ENCODE measurements at regions not wholly inside any gene's neighbourhood (a gene's known extent, or its start where the extent isn't known, plus 50 kb on each side); places are given as distances from the start of the nearest gene placed in this dataset.
A peak's percentile ranks its signal among the peaks of the same experiment; 100 is the strongest.

GRCh38 chr6:220721-221475, 71.4 kb upstream of the DUSP22 start:
- no peaks in the 10 kb centered on the region for H3K27me3 ChIP-seq (replicated peaks in 2 of 5; ENCODE audit: control insufficient read depth in 4 of 5, insufficient read depth in 5 of 5, low read length in 4 of 5)
- no peak overlapping the region for H3K27ac ChIP-seq (ENCODE audit: insufficient read depth in 1 of 2, low read depth in 1 of 2, low read length in 2 of 2, poor library complexity in 1 of 2, severe bottlenecking in 2 of 2)
- ChIA-PET CTCF (interaction anchor here (0.9 to 1.0 kb wide), 2 partner anchors 19 to 131 kb away, joined by 3 to 4 read pairs; no protein-coding TSS in a partner anchor), POLR2A (no interaction called here)
- DNase-seq: no peak
- peaks cover 2 to 67% (median 37%) of the 10 kb centered on the region in 4 experiments for H3K4me1 ChIP-seq (ENCODE audit: control extremely low read depth in 1 of 4, control insufficient read depth in 4 of 4, insufficient read depth in 4 of 4, low read length in 3 of 4)
- H3K4me3 ChIP-seq (ENCODE audit: control insufficient read depth in 1 of 7, extremely low read depth in 1 of 7, insufficient read depth in 4 of 7, low read depth in 2 of 7, low read length in 6 of 7): no peak overlapping the region
- no peaks in the 10 kb centered on the region for H3K9me3 ChIP-seq (ENCODE audit: control extremely low read depth in 1 of 5, control insufficient read depth in 4 of 5, insufficient read depth in 2 of 5, low read depth in 1 of 5, low read length in 4 of 5)
- no peaks in the 10 kb centered on the region for H3K36me3 ChIP-seq (ENCODE audit: control insufficient read depth in 4 of 4, insufficient read depth in 4 of 4, low read length in 3 of 4)
- WGBS (ENCODE audit: insufficient coverage): 93% methylated on average over 8 of the region's 16 CpGs

- Histone ChIP-seq H3K27ac (ENCODE audit: insufficient read depth in 1 of 2, low read depth in 1 of 2, low read length in 2 of 2, poor library complexity in 1 of 2, severe bottlenecking in 2 of 2) (no peak overlapping the region), H3K27me3 (replicated peaks in 2 of 5; ENCODE audit: control insufficient read depth in 4 of 5, insufficient read depth in 5 of 5, low read length in 4 of 5) (no peaks in the 10 kb centered on the region), H3K36me3 (ENCODE audit: control insufficient read depth in 4 of 4, insufficient read depth in 4 of 4, low read length in 3 of 4) (no peaks in the 10 kb centered on the region), H3K9me3 (ENCODE audit: control extremely low read depth in 1 of 5, control insufficient read depth in 4 of 5, insufficient read depth in 2 of 5, low read depth in 1 of 5, low read length in 4 of 5) (no peaks in the 10 kb centered on the region), H3K4me1 (ENCODE audit: control extremely low read depth in 1 of 4, control insufficient read depth in 4 of 4, insufficient read depth in 4 of 4, low read length in 3 of 4) (peaks cover 2 to 73% (median 39%) of the 10 kb centered on the region in 4 experiments), H3K4me3 (ENCODE audit: control insufficient read depth in 1 of 7, extremely low read depth in 1 of 7, insufficient read depth in 4 of 7, low read depth in 2 of 7, low read length in 6 of 7) (no peak overlapping the region)
- ChIA-PET CTCF (interaction anchor here (0.8 to 1.2 kb wide), 4 partner anchors 13 to 131 kb away, joined by 3 to 4 read pairs (median 3); no protein-coding TSS in a partner anchor), POLR2A (no interaction called here)
- no peak for DNase-seq
- 91% methylated on average over 12 of the region's 14 CpGs for WGBS (ENCODE audit: insufficient coverage)
Measured at GRCh38 chr6:221531-222349, 70.5 kb upstream of the DUSP22 start.

- WGBS (ENCODE audit: insufficient coverage): 90% methylated on average over 2 of the region's 5 CpGs
- no peaks in the 10 kb centered on the region for H3K36me3 ChIP-seq (ENCODE audit: control insufficient read depth in 4 of 4, insufficient read depth in 4 of 4, low read length in 3 of 4)
- ChIA-PET CTCF (interaction anchor here (0.8 to 1.2 kb wide), 2 partner anchors 12 to 33 kb away, joined by 3 read pairs; no protein-coding TSS in a partner anchor), POLR2A (no interaction called here)
- peaks cover 2 to 73% (median 39%) of the 10 kb centered on the region in 4 experiments for H3K4me1 ChIP-seq (ENCODE audit: control extremely low read depth in 1 of 4, control insufficient read depth in 4 of 4, insufficient read depth in 4 of 4, low read length in 3 of 4)
- H3K4me3 ChIP-seq (ENCODE audit: control insufficient read depth in 1 of 7, extremely low read depth in 1 of 7, insufficient read depth in 4 of 7, low read depth in 2 of 7, low read length in 6 of 7): no peak overlapping the region
- H3K9me3 ChIP-seq (ENCODE audit: control extremely low read depth in 1 of 5, control insufficient read depth in 4 of 5, insufficient read depth in 2 of 5, low read depth in 1 of 5, low read length in 4 of 5): peaks cover 0 to 3% (median 2%) of the 10 kb centered on the region in 5 experiments
- H3K27me3 ChIP-seq (replicated peaks in 2 of 5; ENCODE audit: control insufficient read depth in 4 of 5, insufficient read depth in 5 of 5, low read length in 4 of 5): no peaks in the 10 kb centered on the region
- H3K27ac ChIP-seq (ENCODE audit: insufficient read depth in 1 of 2, low read depth in 1 of 2, low read length in 2 of 2, poor library complexity in 1 of 2, severe bottlenecking in 2 of 2): no peak overlapping the region
- DNase-seq: no peak
Measured at GRCh38 chr6:222468-222867, 69.8 kb upstream of the DUSP22 start.

GRCh38 chr6:223136-223535, 69.2 kb upstream of the DUSP22 start:
- Histone ChIP-seq H3K36me3 (ENCODE audit: control insufficient read depth in 4 of 4, insufficient read depth in 4 of 4, low read length in 3 of 4) (no peaks in the 10 kb centered on the region), H3K4me1 (ENCODE audit: control extremely low read depth in 1 of 4, control insufficient read depth in 4 of 4, insufficient read depth in 4 of 4, low read length in 3 of 4) (peaks cover 2 to 69% (median 39%) of the 10 kb centered on the region in 4 experiments), H3K9me3 (ENCODE audit: control extremely low read depth in 1 of 5, control insufficient read depth in 4 of 5, insufficient read depth in 2 of 5, low read depth in 1 of 5, low read length in 4 of 5) (peaks cover 0 to 3% (median 2%) of the 10 kb centered on the region in 5 experiments), H3K4me3 (ENCODE audit: control insufficient read depth in 1 of 7, extremely low read depth in 1 of 7, insufficient read depth in 4 of 7, low read depth in 2 of 7, low read length in 6 of 7) (no peak overlapping the region), H3K27me3 (replicated peaks in 2 of 5; ENCODE audit: control insufficient read depth in 4 of 5, insufficient read depth in 5 of 5, low read length in 4 of 5) (no peaks in the 10 kb centered on the region), H3K27ac (ENCODE audit: insufficient read depth in 1 of 2, low read depth in 1 of 2, low read length in 2 of 2, poor library complexity in 1 of 2, severe bottlenecking in 2 of 2) (no peak overlapping the region)
- no peak for DNase-seq
- POLR2A ChIA-PET: no interaction called here
- CTCF ChIA-PET: interaction anchor here (1.0 to 1.7 kb wide), 3 partner anchors 12 to 36 kb away, joined by 3 to 5 read pairs (median 3); no protein-coding TSS in a partner anchor
- 92% methylated on average over 5 of the region's 9 CpGs for WGBS (ENCODE audit: insufficient coverage)

- Histone ChIP-seq H3K9me3 (ENCODE audit: control extremely low read depth in 1 of 5, control insufficient read depth in 4 of 5, insufficient read depth in 2 of 5, low read depth in 1 of 5, low read length in 4 of 5) (peaks cover 0 to 3% (median 2%) of the 10 kb centered on the region in 5 experiments), H3K4me3 (ENCODE audit: control insufficient read depth in 1 of 7, extremely low read depth in 1 of 7, insufficient read depth in 4 of 7, low read depth in 2 of 7, low read length in 6 of 7) (no peak overlapping the region), H3K36me3 (ENCODE audit: control insufficient read depth in 4 of 4, insufficient read depth in 4 of 4, low read length in 3 of 4) (no peaks in the 10 kb centered on the region), H3K4me1 (ENCODE audit: control extremely low read depth in 1 of 4, control insufficient read depth in 4 of 4, insufficient read depth in 4 of 4, low read length in 3 of 4) (peaks cover 2 to 63% (median 35%) of the 10 kb centered on the region in 4 experiments), H3K27me3 (replicated peaks in 2 of 5; ENCODE audit: control insufficient read depth in 4 of 5, insufficient read depth in 5 of 5, low read length in 4 of 5) (no peaks in the 10 kb centered on the region), H3K27ac (ENCODE audit: insufficient read depth in 1 of 2, low read depth in 1 of 2, low read length in 2 of 2, poor library complexity in 1 of 2, severe bottlenecking in 2 of 2) (no peak overlapping the region)
- ChIA-PET CTCF (interaction anchor here (0.6 to 1.7 kb wide), 3 partner anchors 35 to 73 kb away, joined by 3 to 5 read pairs (median 3); no protein-coding TSS in a partner anchor), POLR2A (interaction anchor here (0.7 kb wide), 1 partner anchor 45 kb away, joined by 3 read pairs; no protein-coding TSS in a partner anchor)
- WGBS (ENCODE audit: insufficient coverage): over 99% methylated on average over 11 of the region's 12 CpGs
- peak in 1 of 3 donors; percentile 42 for DNase-seq
Measured at GRCh38 chr6:223763-224162, 68.5 kb upstream of the DUSP22 start.

- Histone ChIP-seq H3K27ac (ENCODE audit: insufficient read depth in 1 of 2, low read depth in 1 of 2, low read length in 2 of 2, poor library complexity in 1 of 2, severe bottlenecking in 2 of 2) (no peak overlapping the region), H3K4me1 (ENCODE audit: control extremely low read depth in 1 of 4, control insufficient read depth in 4 of 4, insufficient read depth in 4 of 4, low read length in 3 of 4) (peaks cover 2 to 57% (median 30%) of the 10 kb centered on the region in 4 experiments), H3K4me3 (ENCODE audit: control insufficient read depth in 1 of 7, extremely low read depth in 1 of 7, insufficient read depth in 4 of 7, low read depth in 2 of 7, low read length in 6 of 7) (no peak overlapping the region), H3K27me3 (replicated peaks in 2 of 5; ENCODE audit: control insufficient read depth in 4 of 5, insufficient read depth in 5 of 5, low read length in 4 of 5) (no peaks in the 10 kb centered on the region), H3K36me3 (ENCODE audit: control insufficient read depth in 4 of 4, insufficient read depth in 4 of 4, low read length in 3 of 4) (no peaks in the 10 kb centered on the region), H3K9me3 (ENCODE audit: control extremely low read depth in 1 of 5, control insufficient read depth in 4 of 5, insufficient read depth in 2 of 5, low read depth in 1 of 5, low read length in 4 of 5) (peaks cover 0 to 6% (median 2%) of the 10 kb centered on the region in 5 experiments)
- DNase-seq: no peak
- CTCF ChIA-PET: interaction anchor here (1.3 to 1.7 kb wide), 2 partner anchors 10 to 35 kb away, joined by 3 to 5 read pairs; no protein-coding TSS in a partner anchor
- 98% methylated on average over 13 of the region's 13 CpGs for WGBS (ENCODE audit: insufficient coverage)
- POLR2A ChIA-PET: interaction anchor here (0.6 to 0.7 kb wide), 2 partner anchors 8 to 45 kb away, joined by 3 read pairs; no protein-coding TSS in a partner anchor
Measured at GRCh38 chr6:224350-224749, 67.9 kb upstream of the DUSP22 start.

Measured in common myeloid progenitor, CD34-positive (primary cell).